ENCODE measurements at regions not wholly inside any gene's neighbourhood (a gene's known extent, or its start where the extent isn't known, plus 50 kb on each side); places are given as distances from the start of the nearest gene placed in this dataset.

DNA sequence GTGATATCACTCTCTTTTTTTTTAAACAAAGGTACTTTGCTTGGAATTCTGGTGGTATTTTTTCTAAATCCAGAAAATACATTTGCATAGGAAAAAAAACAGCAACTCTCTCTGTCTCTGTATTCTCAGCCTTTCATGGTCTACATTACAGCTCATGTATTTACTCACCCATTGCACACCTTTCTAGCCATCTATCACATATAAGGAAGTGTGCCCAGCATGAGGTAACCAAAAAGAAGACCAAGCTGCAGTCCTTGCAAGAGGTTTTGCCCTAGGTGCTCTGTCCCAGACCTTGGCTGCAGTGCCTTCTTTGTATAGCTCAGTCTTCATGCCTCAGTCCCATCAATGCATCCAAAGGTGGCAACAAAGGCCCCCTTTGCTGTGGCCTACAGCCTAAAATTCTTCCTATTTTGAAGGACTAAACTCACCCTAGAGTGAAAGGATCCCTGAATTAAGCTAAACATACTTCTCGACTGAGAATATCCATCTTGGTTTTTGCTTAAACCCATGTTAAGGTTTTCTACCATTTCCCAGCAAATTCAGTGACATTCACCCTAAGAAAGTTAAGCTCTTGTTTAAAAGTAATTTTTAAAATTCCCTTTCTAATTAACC, 446.4 kb downstream of the KIF4B start:
- TF ChIP-seq CTCF (conservative IDR thresholded peaks at IDR 0.05) (no peak), EZH2 (IDR thresholded peaks at IDR 0.05; ENCODE audit: low read depth) (no peak)

Data from PC-9 (cell line).